Endodermal cell (in vitro differentiated cells): ENCODE measurements at regions not wholly inside any gene's neighbourhood (a gene's known extent, or its start where the extent isn't known, plus 50 kb on each side); places are given as distances from the start of the nearest gene placed in this dataset.

Source experiments
- DNase-seq: peaks from one replicate; pipeline ENCODE4 v3.0.0-alpha.2; 2017
- H3K27ac ChIP-seq: 2 replicates; pipeline ENCODE4 v1.5.1; 2013; ENCODE audit warnings: mild to moderate bottlenecking, low read depth, low read length, moderate library complexity
- H3K27me3 ChIP-seq: 2 replicates; pipeline ENCODE4 v1.6.1; 2013; ENCODE audit warnings: mild to moderate bottlenecking, low read length, moderate library complexity; ENCODE audit not compliant: insufficient read depth, control insufficient read depth, poor library complexity, severe bottlenecking
- H3K36me3 ChIP-seq: 2 replicates; pipeline ENCODE4 v1.7.0; 2013; ENCODE audit warnings: mild to moderate bottlenecking, low read length, moderate library complexity; ENCODE audit not compliant: control insufficient read depth, insufficient read depth
- H3K4me1 ChIP-seq: one replicate; pipeline ENCODE4 v1.7.0; 2013; ENCODE audit warnings: low read length; ENCODE audit not compliant: control insufficient read depth, insufficient read depth
- H3K4me3 ChIP-seq: 2 replicates; pipeline ENCODE4 v1.5.1; 2013; ENCODE audit warnings: mild to moderate bottlenecking, low read length, moderate library complexity
- H3K9ac ChIP-seq: 2 replicates; pipeline ENCODE4 v1.6.1; 2013; ENCODE audit warnings: mild to moderate bottlenecking, low read length, moderate library complexity; ENCODE audit not compliant: poor library complexity, severe bottlenecking; ENCODE audit errors: extremely low read depth
- H3K9me3 ChIP-seq: 2 replicates; pipeline ENCODE4 v1.6.1; 2013; ENCODE audit warnings: mild to moderate bottlenecking, low read length, moderate library complexity; ENCODE audit not compliant: control insufficient read depth
- H3K27ac Mint-ChIP-seq: 2 replicates; pipeline ENCODE4 v1.8.0; 2020; ENCODE audit warnings: mixed read lengths
- H3K27me3 Mint-ChIP-seq: 2 replicates; pipeline ENCODE4 v1.8.0; 2021; ENCODE audit warnings: mild to moderate bottlenecking, mixed read lengths; ENCODE audit not compliant: insufficient read depth
- H3K36me3 Mint-ChIP-seq: 2 replicates; pipeline ENCODE4 v1.8.0; 2020; ENCODE audit warnings: low read depth, mixed read lengths
- H3K4me1 Mint-ChIP-seq: 2 replicates; pipeline ENCODE4 v1.8.0; 2020; ENCODE audit warnings: mixed read lengths
- H3K4me3 Mint-ChIP-seq: 2 replicates; pipeline ENCODE4 v1.8.0; 2020; ENCODE audit warnings: mild to moderate bottlenecking, moderate library complexity, mixed read lengths
- H3K9me3 Mint-ChIP-seq: 2 replicates; pipeline ENCODE4 v1.8.0; 2020; ENCODE audit warnings: mild to moderate bottlenecking, mixed read lengths
- CTCF ChIP-seq: fragments of 200-600 bp; sonication (generic); conservative IDR thresholded peaks from 2 replicates; pipeline ENCODE4 v1.5.0; 2021; ENCODE audit warnings: antibody characterized with exemption, mild to moderate bottlenecking
- WGBS, 2 experiments: methylation state at CpG; one replicate each; pipeline versions ENCODE4 v1.1.5 to v1.1.7; 2013; ENCODE audit warnings: missing lambda C conversion rate in 2 of 2, mixed read lengths in 1 of 2; ENCODE audit not compliant: insufficient coverage in 1 of 2, insufficient read length in 1 of 2; 5-methylcytosine and 5-hydroxymethylcytosine counted together

- peaks cover 3% of the 10 kb centered on the region for H3K4me1 Mint-ChIP-seq
- no peaks in the 10 kb centered on the region for H3K27me3 Mint-ChIP-seq
- Histone ChIP-seq H3K36me3 (no peaks in the 10 kb centered on the region), H3K27me3 (no peaks in the 10 kb centered on the region), H3K4me1 (no peaks in the 10 kb centered on the region), H3K27ac (no peak overlapping the region), H3K9me3 (no peaks in the 10 kb centered on the region), H3K4me3 (no peak overlapping the region), H3K9ac (no peak overlapping the region)
- WGBS, 2 experiments = 63% methylated on average over 1 of the region's 1 CpG; no CpG with 5 or more reads in 1 of the 2 experiments
- DNase-seq = no peak
- no peaks in the 10 kb centered on the region for H3K36me3 Mint-ChIP-seq
- no peak overlapping the region for H3K4me3 Mint-ChIP-seq
- H3K27ac Mint-ChIP-seq = no peak overlapping the region
- H3K9me3 Mint-ChIP-seq = no peaks in the 10 kb centered on the region
- no peak for TF ChIP-seq CTCF
These were observed 219.4 kb downstream of the NKX6-1 start for GRCh38 chr4:84279678-84280077.

GRCh38 chr4:84277923-84278322 is 221.2 kb downstream of the NKX6-1 start:
- H3K4me3 Mint-ChIP-seq = no peak overlapping the region
- TF ChIP-seq CTCF = no peak
- Histone ChIP-seq H3K36me3 (no peaks in the 10 kb centered on the region), H3K4me1 (no peaks in the 10 kb centered on the region), H3K9me3 (no peaks in the 10 kb centered on the region), H3K4me3 (no peak overlapping the region), H3K27me3 (no peaks in the 10 kb centered on the region), H3K9ac (no peak overlapping the region), H3K27ac (no peak overlapping the region)
- H3K27me3 Mint-ChIP-seq = no peaks in the 10 kb centered on the region
- WGBS, 2 experiments = 97% methylated on average over 2 of the region's 2 CpGs; no CpG with 5 or more reads in 1 of the 2 experiments
- H3K9me3 Mint-ChIP-seq = no peaks in the 10 kb centered on the region
- H3K4me1 Mint-ChIP-seq = peaks cover 3% of the 10 kb centered on the region
- no peaks in the 10 kb centered on the region for H3K36me3 Mint-ChIP-seq
- no peak for DNase-seq
- H3K27ac Mint-ChIP-seq = no peak overlapping the region

GRCh38 chr4:84276752-84277151 is 222.3 kb downstream of the NKX6-1 start:
- Histone ChIP-seq H3K27me3 (no peaks in the 10 kb centered on the region), H3K4me1 (no peaks in the 10 kb centered on the region), H3K9ac (no peak overlapping the region), H3K4me3 (no peak overlapping the region), H3K36me3 (no peaks in the 10 kb centered on the region), H3K27ac (no peak overlapping the region), H3K9me3 (no peaks in the 10 kb centered on the region)
- TF ChIP-seq CTCF = no peak
- no peak for DNase-seq
- no peak overlapping the region for H3K4me3 Mint-ChIP-seq
- no peaks in the 10 kb centered on the region for H3K9me3 Mint-ChIP-seq
- WGBS, 2 experiments = 81% methylated on average over 1 of the region's 1 CpG; no CpG with 5 or more reads in 1 of the 2 experiments
- H3K27me3 Mint-ChIP-seq = no peaks in the 10 kb centered on the region
- H3K36me3 Mint-ChIP-seq = no peaks in the 10 kb centered on the region
- H3K27ac Mint-ChIP-seq = no peak overlapping the region
- no peaks in the 10 kb centered on the region for H3K4me1 Mint-ChIP-seq
